Progenitor cell of endocrine pancreas (in vitro differentiated cells): ENCODE measurements at regions not wholly inside any gene's neighbourhood (a gene's known extent, or its start where the extent isn't known, plus 50 kb on each side); places are given as distances from the start of the nearest gene placed in this dataset.

Experiments used
- DNase-seq: peaks from one replicate; pipeline ENCODE4 v3.0.0; 2021; ENCODE audit warnings: low spot score; ENCODE audit not compliant: unreplicated experiment
- H3K27ac Mint-ChIP-seq: 2 replicates; pipeline ENCODE4 v1.8.0; 2021; ENCODE audit warnings: mild to moderate bottlenecking, moderate library complexity, mixed read lengths
- H3K27me3 Mint-ChIP-seq: 2 replicates; pipeline ENCODE4 v1.8.0; 2021; ENCODE audit warnings: mixed read lengths
- H3K36me3 Mint-ChIP-seq: 2 replicates; pipeline ENCODE4 v1.8.0; 2022; ENCODE audit warnings: mixed read lengths; ENCODE audit not compliant: insufficient read depth
- H3K4me1 Mint-ChIP-seq: 2 replicates; pipeline ENCODE4 v1.8.0; 2021; ENCODE audit warnings: low read depth, mixed read lengths
- H3K4me3 Mint-ChIP-seq: 2 replicates; pipeline ENCODE4 v1.8.0; 2021; ENCODE audit warnings: low read depth, mild to moderate bottlenecking, moderate library complexity, mixed read lengths
- H3K9me3 Mint-ChIP-seq: 2 replicates; pipeline ENCODE4 v1.8.0; 2021; ENCODE audit warnings: low read depth, mixed read lengths
- CTCF ChIP-seq: fragments of 200-600 bp; sonication (generic); IDR thresholded peaks from one replicate; pipeline ENCODE4 v1.5.0; 2021; ENCODE audit warnings: antibody characterized with exemption, mild to moderate bottlenecking; ENCODE audit not compliant: unreplicated experiment

GRCh38 chr12:92363295-92364146 lies 217.9 kb upstream of the BTG1 start:
- no peak for DNase-seq
- Mint-ChIP-seq H3K4me1 (peaks cover 38% of the 10 kb centered on the region), H3K36me3 (no peaks in the 10 kb centered on the region), H3K9me3 (no peaks in the 10 kb centered on the region), H3K27me3 (no peaks in the 10 kb centered on the region), H3K4me3 (no peak overlapping the region), H3K27ac (no peak overlapping the region)
- TF ChIP-seq CTCF = no peak

- TF ChIP-seq CTCF = no peak
- no peak overlapping the region for H3K27ac Mint-ChIP-seq
- H3K4me3 Mint-ChIP-seq = no peak overlapping the region
- H3K27me3 Mint-ChIP-seq = no peaks in the 10 kb centered on the region
- no peaks in the 10 kb centered on the region for H3K36me3 Mint-ChIP-seq
- DNase-seq = no peak
- peaks cover 38% of the 10 kb centered on the region for H3K4me1 Mint-ChIP-seq
- H3K9me3 Mint-ChIP-seq = no peaks in the 10 kb centered on the region
Observed at GRCh38 chr12:92362785-92363184, 217.1 kb upstream of the BTG1 start.

- no peak for TF ChIP-seq CTCF
- Mint-ChIP-seq H3K36me3 (no peaks in the 10 kb centered on the region), H3K27me3 (no peaks in the 10 kb centered on the region), H3K4me3 (no peak overlapping the region), H3K9me3 (no peaks in the 10 kb centered on the region), H3K4me1 (peaks cover 38% of the 10 kb centered on the region), H3K27ac (no peak overlapping the region)
- DNase-seq = no peak
Observed at GRCh38 chr12:92362126-92362525, 216.5 kb upstream of the BTG1 start.

GRCh38 chr12:92360543-92360942 lies 214.9 kb upstream of the BTG1 start:
- Mint-ChIP-seq H3K4me1 (peaks cover 29% of the 10 kb centered on the region), H3K4me3 (no peak overlapping the region)

GRCh38 chr12:92359581-92360209 lies 214.0 kb upstream of the BTG1 start:
- H3K27ac Mint-ChIP-seq = no peak overlapping the region
- no peak for TF ChIP-seq CTCF
- H3K4me3 Mint-ChIP-seq = no peak overlapping the region
- peaks cover 2% of the 10 kb centered on the region for H3K9me3 Mint-ChIP-seq
- no peaks in the 10 kb centered on the region for H3K36me3 Mint-ChIP-seq
- peaks cover 23% of the 10 kb centered on the region for H3K4me1 Mint-ChIP-seq
- no peak for DNase-seq
- no peaks in the 10 kb centered on the region for H3K27me3 Mint-ChIP-seq

More at GRCh38 chr12:92360543-92360942, 214.9 kb upstream of the BTG1 start:
- Mint-ChIP-seq H3K36me3 (no peaks in the 10 kb centered on the region), H3K9me3 (peaks cover 2% of the 10 kb centered on the region), H3K27ac (no peak overlapping the region), H3K27me3 (no peaks in the 10 kb centered on the region)
- no peak for TF ChIP-seq CTCF
- no peak for DNase-seq
